Left renal cortex interstitium (tissue), 4 donors: ENCODE measurements at regions not wholly inside any gene's neighbourhood (a gene's known extent, or its start where the extent isn't known, plus 50 kb on each side); places are given as distances from the start of the nearest gene placed in this dataset.
"Not testable (repeated sequence)": the region's sequence is repeated elsewhere in the genome, so short reads cannot be mapped to it uniquely, and the experiment has no call there.

Source experiments
- DNase-seq, 4 donors: peaks; one replicate each; pipeline ENCODE4 v3.0.0-alpha.2; 2013; ENCODE audit warnings: low read depth in 4 of 4, low spot score in 2 of 4, missing footprints in 1 of 4

DNA sequence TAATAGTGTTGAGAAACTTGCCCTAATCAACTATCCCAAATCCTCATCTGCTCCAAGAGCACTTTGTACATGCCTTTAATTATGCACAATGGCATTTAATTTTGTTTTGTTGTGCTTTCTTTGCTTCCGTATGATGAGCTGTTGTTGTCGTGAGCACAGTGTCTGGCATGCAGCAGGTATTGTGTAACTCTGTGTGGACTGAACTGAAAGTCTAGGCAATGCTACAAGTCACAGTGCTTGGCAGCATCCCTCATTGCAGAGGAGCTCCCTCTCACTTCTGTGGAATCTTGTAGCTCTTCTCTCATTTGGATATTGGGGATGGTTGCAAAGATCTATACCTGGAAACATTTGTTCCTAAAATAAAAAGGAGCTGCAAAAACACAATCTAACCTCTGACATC lies 502.2 kb upstream of the CA10 start:
- DNase-seq: no peak

DNA sequence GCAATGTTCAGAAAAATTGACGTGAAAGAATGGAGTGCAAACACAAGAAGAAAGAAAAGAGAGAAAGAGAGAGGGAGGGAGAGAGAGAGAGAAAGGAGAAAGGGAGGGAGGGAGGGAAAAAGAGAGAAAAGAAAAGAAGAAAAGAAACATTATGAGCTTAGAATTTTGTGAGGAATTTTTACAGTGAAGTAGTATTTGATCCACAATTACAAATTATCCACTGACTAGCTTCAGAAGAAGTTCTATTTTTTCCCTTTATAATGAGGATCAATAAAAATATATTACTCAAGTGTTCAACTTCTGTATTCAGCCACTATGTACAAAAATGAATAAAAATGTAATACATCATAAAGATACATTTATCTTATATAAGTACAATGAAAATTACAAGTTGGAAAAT lies 494.5 kb upstream of the CA10 start:
- no peak for DNase-seq

DNA sequence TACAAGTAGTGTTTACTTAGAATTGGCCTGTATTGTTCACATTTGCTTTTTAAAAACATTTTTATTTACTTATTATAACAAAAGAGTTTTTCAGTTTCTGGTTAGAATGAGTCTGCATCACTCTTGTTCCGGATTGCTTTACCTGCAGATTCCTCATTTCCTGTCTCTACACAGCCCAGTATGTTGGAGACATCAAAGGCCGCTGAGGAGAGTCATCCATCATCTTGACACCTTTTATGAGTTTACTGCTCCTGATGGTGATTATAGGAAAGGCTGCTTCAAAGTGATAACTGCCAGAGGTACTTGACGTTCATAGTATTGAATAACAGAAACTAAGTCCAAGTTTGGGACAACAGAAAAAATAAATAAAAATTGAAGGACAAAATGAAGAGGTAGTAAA lies 490.5 kb upstream of the CA10 start:
- peak in 3 of 4 donors; percentile 3 to 15 (median 6) for DNase-seq

DNA sequence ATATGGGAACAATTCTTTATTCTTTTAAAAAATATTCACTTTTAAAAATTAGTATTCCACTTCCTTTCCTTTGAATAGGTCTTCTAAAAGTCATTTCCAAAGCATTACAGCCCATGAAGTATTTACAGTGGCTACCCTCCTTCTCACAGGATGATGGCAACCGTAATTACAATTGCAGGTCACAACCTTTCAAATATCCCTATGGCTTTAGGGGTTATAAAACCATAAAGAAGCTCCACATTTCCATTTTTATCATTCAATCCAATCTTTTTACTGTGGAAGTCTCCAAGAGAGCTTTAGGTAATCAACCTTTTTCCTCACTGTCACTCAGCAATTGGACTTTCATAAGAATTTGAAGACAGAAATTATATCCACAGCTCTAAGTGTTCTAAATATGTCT lies 488.9 kb upstream of the CA10 start:
- DNase-seq: no peak

DNA sequence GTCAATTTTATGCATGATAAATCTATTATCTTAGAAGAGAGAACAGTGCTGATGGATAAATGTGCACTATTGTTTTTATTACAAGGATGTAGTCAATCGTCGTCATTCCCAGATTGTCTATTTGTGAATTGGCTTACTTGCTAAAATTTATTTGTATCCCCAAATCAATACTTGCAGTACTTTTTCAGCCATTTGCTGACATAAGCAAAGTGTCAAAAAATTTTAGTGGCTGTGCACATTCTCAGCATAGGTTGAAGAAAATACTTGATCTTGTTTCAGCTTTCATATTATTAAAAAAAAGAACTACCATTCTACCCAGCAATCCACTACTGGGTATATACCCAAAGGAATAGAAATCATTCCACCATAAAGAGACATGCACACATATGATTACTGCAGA lies 477.9 kb upstream of the CA10 start:
- DNase-seq: no peak

DNA sequence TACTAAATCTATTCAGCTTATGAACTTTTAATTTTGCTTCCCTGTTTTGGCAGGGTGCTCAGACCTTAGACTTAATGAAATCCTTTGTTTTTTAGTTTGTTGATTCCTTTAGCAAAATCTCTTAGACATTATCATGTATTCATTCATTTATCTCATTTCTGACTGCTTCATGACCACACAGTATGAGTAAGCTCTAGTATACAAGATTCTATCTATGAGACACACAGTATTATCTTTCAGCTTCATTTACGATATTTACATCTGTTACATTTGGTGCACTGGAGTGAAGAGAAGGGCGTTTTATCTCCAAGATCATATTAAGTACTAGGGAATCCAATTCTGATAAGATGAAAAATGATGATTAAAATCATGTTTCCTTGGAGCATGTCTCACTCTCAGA lies 448.1 kb upstream of the CA10 start:
- DNase-seq: no peak

DNA sequence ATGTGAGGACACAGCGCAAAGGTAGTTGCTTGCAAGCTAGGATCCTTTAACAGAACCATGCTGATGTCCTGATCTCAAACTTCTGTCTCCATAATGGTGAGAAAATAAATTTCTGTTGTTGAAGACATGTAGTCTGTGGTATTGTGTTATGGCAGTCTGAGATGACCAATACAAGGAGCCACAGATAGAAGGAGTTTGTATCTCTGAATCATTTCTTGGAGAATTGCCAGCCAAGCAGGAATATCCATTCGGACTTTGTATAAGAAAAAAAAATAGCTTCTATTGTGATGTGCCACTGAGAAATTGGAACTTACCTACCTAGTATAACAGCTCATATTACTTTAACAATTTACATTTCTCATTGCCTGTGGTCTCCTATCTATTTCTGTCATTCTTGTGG lies 447.6 kb upstream of the CA10 start:
- no peak for DNase-seq

DNA sequence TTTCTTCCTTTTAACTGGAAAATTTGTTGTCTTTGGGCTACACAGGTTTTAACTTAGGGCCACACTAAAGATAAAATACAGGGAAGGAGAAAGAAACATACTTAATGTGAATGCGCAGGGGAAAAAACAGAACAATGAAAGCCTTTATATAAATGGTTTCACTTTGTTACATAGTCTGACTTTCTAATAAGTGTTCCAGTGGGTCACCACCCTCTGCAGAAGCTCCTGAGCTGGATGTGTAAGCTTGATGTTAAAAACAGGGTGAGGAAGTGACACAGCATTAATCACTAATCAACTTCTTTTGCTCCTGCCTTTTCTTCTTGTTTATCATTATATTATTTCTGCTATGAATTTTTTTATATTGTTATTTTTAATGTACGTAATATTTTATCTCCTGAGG lies 445.6 kb upstream of the CA10 start:
- no peak for DNase-seq

DNA sequence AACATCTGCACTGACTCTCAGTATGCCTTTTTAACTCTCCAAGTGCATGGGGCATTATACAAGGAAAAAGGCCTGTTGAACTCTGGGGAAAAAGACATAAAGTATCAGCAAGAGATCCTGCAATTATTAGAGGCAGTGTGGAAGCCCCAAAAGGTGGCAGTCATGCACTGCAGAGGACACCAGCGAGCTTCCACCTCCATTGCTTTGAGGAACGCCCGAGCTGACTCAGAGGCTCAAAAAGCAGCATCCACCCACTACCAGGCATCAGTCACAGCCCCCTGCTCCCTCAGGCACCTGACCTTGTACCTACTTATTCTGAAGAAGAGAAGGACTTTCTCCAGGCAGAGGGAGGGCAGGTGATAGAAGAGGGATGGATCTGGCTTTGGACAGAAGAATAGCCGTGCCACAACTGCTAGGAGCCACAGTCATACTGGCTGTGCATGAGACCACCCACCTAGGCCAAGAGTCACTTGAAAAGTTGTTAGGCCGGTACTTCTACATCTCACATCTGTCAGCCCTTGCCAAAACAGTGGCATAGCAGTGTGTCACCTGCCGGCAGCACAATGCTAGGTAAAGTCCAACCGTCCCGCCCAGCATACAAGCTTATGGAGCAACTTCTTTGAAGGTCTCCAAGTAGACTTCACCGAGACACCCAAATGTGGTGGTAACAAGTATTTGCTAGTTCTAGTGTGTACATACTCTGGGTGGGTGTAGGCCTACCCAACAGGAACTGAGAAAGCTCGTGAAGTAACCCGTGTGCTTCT lies 439.1 kb upstream of the CA10 start:
- DNase-seq: not testable (repeated sequence)

DNA sequence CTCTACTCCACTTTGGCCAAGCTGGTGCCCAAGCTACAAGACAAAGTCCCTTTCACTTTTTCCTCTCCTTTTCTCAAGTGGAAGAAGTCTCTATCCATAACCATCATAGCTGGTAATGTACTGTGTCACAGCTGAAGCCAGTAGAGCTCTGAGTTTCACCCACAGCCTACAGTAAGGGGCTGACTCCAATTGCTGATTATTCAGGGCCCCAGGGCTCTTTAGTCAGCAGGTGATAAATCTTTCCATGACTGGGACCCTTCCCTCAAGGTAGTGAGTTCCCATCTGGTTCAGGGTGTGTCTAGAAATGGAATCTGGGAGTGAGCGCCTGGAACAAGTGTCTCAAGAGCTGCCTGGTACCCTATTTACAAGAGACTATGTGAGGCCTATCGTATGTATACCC lies 436.0 kb upstream of the CA10 start:
- DNase-seq: no peak

DNA sequence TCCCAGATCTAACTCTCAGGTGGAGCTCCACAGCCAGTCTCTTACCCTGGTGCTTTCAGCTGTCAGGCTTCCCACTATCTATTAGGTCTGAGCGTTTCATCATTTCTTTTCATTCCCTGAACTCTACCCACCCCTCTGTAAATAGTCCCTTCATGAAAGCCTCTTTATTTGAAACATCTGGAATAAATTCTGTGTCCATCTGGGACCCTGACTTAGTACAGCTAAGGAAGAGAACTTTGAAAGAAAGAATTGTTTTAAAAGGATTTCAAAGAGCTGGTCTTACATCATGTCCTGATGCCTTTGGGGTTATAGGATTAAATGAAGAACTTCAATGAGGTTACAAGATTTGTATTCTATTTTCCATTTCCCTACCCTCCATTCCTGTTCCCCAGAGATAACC lies 388.5 kb upstream of the CA10 start:
- no peak for DNase-seq

DNA sequence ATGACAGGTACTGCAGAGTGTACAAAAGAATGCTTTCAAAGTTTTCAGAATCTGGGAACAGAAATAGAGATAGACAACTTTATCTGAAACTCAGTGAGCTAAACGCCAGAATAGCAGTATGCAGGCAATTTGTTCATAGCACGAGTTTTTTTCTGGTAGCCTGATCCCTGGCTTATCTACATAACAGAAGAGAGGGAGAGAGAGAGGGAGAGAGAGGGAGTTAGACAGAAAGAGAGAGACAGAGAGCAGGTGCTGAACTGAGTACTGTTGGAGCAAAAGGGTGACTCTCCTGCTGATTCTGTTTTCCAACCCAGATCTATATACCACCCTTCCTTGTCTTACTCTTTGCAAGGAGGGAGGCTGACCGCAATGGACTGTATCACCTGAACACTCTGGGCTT lies 388.0 kb upstream of the CA10 start:
- DNase-seq: no peak

DNA sequence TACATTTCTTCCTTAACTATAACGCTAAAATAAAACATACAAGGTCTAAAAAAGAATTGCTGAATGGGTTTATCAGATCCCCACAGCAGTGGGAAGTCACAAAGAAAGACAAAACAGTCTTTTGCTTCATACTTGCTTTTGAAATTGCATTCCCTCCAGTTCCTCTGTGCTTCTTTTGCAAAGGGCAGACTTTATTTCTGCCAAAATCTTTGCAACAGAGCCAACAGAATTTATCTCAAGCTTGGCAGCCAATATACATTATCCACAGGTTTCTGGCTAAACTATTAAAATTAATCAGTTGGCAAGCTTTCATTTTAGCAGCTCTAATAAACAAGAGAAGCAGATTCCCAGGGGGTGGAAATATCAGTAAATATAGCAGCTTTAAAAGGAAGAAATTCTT lies 378.9 kb upstream of the CA10 start:
- DNase-seq: no peak

DNA sequence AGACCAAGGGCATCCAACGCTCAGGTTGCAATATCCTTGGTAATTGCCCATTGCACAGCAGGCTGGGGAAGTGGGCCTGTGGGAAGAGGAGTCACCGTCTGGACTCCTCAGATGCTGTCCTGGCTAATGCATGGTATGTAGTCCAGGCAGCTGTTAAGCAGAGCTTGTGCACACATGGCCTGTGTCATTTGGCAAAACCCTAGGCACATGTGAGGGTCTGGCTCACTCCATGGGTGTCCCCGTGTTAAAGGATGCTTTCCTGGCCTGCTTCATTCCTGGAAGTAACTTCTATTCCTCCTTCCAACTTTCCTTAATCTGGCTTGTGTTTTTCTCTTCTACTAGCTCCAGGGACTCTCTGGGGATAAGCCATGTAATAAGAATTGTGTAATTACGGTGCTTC lies 378.0 kb upstream of the CA10 start:
- no peak for DNase-seq

DNA sequence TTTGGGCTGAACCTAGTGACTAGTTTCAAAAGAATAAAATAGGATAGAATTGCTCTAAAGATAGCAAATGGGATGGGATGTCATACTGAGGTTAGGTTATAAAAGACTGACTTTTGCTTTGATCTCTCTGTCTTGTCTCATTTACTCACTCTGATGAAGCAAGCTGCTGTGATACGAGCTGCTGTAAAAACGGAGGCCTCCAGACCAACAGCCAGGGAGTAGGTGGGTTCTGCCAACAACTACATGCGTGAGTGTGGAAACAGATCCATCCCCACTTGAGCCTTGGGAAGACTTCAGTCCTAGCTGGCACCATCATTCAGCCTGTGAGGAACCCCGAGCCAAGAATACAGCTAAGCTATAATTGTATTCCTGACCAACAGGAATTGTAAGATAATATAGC lies 373.9 kb upstream of the CA10 start:
- no peak for DNase-seq

DNA sequence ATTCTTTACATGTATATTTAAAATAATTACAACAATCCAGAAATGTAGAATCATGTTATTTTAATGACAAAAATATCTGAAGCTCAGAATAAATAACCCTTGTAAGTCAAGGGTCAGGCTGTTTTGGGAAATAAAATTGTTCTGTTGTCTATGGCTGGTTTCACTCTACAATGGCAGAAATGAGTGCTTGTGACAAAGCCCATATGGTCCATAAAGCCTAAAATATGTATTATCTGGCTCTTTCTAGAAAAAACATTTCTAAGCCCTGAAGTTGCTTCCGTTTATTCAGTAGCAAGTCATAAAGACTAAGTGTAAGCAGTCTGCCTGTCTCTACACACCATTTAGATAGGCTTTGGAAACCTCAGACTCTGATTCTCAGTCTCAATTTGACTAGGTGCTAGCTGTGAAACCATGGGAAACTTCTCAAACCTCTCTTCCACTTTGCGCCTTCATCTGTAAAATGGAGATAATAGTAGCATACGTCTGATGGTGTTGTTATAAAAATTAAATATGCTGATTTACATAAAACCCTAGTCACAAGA lies 365.7 kb upstream of the CA10 start:
- DNase-seq: no peak

DNA sequence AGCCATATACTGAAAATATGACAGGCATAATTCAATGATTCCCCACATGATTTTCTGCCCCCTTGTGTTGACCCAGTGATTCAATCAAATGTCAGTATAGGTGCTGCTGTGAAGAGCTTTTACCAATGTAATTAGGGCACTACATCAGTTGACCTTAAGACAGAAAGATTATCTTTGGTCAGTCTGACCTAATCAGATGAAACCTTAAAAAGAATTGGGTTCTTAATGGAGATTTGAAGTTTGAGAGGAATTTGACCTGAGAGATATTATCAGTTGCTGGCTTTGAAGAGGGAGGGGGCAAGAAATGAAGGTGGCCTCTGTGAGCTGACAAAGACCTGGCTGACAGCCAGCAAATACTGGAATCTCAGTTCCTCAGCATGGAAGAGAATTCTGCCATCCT lies 358.7 kb upstream of the CA10 start:
- no peak for DNase-seq

DNA sequence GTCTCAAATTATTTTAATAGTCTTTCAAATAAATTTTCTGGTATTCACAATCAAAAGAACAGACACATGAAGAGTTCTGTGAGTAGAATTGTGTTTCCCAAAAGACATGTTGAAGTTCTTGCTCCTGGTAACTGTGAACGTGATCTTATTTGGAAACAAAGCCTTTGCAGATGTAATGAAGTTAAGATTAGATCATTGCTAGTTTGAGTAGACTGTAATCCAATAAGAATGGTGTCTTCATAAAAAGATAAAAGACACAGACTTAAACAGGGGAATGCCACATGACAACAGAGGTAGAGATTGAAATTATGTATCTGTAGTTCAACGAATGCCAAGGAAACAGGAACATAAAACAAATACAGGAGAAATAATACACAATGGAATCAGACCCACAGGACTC lies 357.4 kb upstream of the CA10 start:
- no peak for DNase-seq

DNA sequence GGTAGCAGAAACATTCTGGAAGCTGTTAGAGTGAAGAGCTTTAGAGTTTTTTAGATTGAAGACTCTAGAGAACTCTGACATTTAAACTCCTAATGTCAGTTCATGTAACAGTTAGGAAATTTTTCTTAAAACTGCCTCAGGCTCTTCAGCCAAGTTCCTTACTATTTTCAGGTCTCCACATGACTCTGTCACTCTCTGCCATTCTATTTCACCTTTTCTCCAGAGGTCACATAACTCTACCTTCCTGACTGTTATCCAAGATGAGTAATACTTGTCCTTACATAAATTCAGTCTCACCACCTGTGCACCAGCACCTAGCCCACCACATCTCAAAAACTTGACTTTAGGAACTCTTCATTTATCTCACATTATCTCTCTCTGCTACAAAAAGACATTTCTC lies 347.1 kb upstream of the CA10 start:
- DNase-seq: no peak

DNA sequence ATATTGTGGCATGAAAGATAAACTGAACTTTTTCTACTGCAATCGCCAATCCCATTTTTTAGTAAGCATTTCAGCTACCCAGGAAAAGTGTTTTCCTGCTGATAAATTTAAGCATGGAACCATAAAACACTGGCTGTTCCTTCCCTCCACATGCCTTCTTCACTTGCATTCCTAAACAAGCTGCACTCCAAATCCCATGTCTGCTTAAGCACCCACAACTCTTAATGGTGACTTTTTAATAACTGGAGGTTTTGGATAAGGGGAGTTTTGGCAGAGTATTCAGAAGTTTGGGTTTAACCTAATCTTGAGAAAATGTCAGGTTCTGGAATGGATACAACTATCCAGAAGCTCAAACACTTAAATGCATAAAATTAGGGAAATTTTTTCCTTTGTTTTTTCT lies 345.6 kb upstream of the CA10 start:
- DNase-seq: no peak

DNA sequence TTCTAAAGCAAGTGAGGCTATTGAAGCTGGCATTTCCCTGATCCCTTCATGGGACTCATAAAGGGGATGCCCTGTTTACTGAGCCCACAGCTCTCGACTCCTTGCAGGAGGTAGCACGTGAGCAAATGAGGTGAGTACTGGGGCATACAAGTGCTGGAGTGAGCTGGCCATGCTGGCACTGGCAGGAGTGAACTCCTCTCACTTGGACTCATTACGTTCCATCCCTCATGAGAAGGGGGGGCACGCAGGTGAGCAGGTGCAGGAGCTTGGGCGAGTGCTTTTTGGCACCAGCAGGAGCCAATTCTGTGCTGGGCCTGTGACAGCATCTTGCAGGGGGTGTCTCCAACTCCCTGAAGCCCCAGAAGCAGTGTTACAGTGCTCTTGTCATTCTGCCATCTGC lies 337.1 kb upstream of the CA10 start:
- no peak for DNase-seq

DNA sequence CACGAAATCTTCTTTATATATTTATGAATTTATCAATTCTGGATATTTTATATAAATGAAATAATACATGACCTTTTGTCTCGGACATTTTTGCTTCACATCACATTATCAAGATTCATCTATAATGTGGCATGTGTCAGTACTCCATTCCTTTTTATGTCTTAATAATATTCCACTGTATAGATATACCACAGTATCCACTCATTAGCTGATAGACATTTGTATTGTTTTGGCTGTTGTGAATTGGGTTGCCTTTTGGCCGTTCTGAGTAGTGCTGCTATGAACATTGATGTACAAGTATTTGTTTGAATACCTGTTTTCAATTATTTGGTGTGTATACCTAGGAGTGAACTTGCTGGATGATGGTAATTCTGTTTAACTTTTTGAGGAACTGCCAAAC lies 323.8 kb upstream of the CA10 start:
- no peak for DNase-seq
